Peyer's patch (tissue), 4 donors: ENCODE measurements at regions not wholly inside any gene's neighbourhood (a gene's known extent, or its start where the extent isn't known, plus 50 kb on each side); places are given as distances from the start of the nearest gene placed in this dataset.

Experiments
- DNase-seq, 3 donors: peaks; one replicate each; pipeline ENCODE4 v3.0.0-alpha.2; 2017 to 2019
- H3K27ac ChIP-seq, 4 donors: fragments of 200-600 bp; sonication (generic); one replicate each; pipeline ENCODE4 v1.5.1; 2016 to 2019
- H3K27me3 ChIP-seq, 2 donors: fragments of 200-600 bp; sonication (generic); one replicate each; pipeline ENCODE4 v1.5.1; 2019
- H3K36me3 ChIP-seq, 3 donors: fragments of 200-600 bp; sonication (generic); one replicate each; pipeline ENCODE4 v1.5.1; 2016 to 2019
- H3K4me1 ChIP-seq, 4 donors: fragments of 200-600 bp; sonication (generic); one replicate each; pipeline ENCODE4 v1.5.1; 2016 to 2019
- H3K4me3 ChIP-seq, 4 donors: fragments of 200-600 bp; sonication (generic); 1 replicate in 3 of 4; 2 replicates in 1 of 4; pipeline ENCODE4 v1.5.1; 2016 to 2019; ENCODE audit warnings: mild to moderate bottlenecking in 1 of 4
- H3K9me3 ChIP-seq, 4 donors: fragments of 200-600 bp; sonication (generic); one replicate each; pipeline ENCODE4 v1.5.1; 2016 to 2019; ENCODE audit warnings: mild to moderate bottlenecking in 1 of 4
- POLR2A ChIP-seq, 2 donors: fragments of 450-650 bp; IDR thresholded peaks; one replicate each; pipeline ENCODE4 v1.5.1; 2017; ENCODE audit warnings: antibody characterized with exemption in 2 of 2, mild to moderate bottlenecking in 2 of 2, moderate library complexity in 2 of 2
- TF ChIP-seq, protein P1 (sequence below), 6 experiments: fragments of 450-650 bp in 4 of 6; fragments of 200-600 bp in 2 of 6; sonication (generic) in 1 of 6; IDR thresholded peaks; one replicate each; pipeline ENCODE4 v1.5.1; 2017 to 2019; ENCODE audit warnings: antibody characterized with exemption in 6 of 6, mild to moderate bottlenecking in 3 of 6, moderate library complexity in 1 of 6

GRCh38 chr12:118747771-118748170, 233.6 kb upstream of the SRRM4 start:
- TF ChIP-seq, protein P1, sequence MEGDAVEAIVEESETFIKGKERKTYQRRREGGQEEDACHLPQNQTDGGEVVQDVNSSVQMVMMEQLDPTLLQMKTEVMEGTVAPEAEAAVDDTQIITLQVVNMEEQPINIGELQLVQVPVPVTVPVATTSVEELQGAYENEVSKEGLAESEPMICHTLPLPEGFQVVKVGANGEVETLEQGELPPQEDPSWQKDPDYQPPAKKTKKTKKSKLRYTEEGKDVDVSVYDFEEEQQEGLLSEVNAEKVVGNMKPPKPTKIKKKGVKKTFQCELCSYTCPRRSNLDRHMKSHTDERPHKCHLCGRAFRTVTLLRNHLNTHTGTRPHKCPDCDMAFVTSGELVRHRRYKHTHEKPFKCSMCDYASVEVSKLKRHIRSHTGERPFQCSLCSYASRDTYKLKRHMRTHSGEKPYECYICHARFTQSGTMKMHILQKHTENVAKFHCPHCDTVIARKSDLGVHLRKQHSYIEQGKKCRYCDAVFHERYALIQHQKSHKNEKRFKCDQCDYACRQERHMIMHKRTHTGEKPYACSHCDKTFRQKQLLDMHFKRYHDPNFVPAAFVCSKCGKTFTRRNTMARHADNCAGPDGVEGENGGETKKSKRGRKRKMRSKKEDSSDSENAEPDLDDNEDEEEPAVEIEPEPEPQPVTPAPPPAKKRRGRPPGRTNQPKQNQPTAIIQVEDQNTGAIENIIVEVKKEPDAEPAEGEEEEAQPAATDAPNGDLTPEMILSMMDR (IDR thresholded peaks at IDR 0.05) = no peak
- TF ChIP-seq POLR2A (IDR thresholded peaks at IDR 0.05) = no peak
- no peaks in the 10 kb centered on the region for H3K27me3 ChIP-seq

GRCh38 chr12:118748478-118749380, 232.6 kb upstream of the SRRM4 start:
- DNase-seq = no peak
- Histone ChIP-seq H3K9me3 (no peaks in the 10 kb centered on the region), H3K4me1 (no peaks in the 10 kb centered on the region), H3K4me3 (no peak overlapping the region), H3K36me3 (no peaks in the 10 kb centered on the region), H3K27ac (no peak overlapping the region), H3K27me3 (no peaks in the 10 kb centered on the region)
- TF ChIP-seq POLR2A (IDR thresholded peaks at IDR 0.05) = no peak
- TF ChIP-seq, protein P1 (IDR thresholded peaks at IDR 0.05) = no peak

More at GRCh38 chr12:118747771-118748170, 233.6 kb upstream of the SRRM4 start:
- Histone ChIP-seq H3K9me3 (no peaks in the 10 kb centered on the region), H3K27ac (no peak overlapping the region), H3K4me3 (no peak overlapping the region), H3K4me1 (no peaks in the 10 kb centered on the region), H3K36me3 (no peaks in the 10 kb centered on the region)
- DNase-seq = no peak

- no peak for DNase-seq
- H3K4me3 ChIP-seq = no peak overlapping the region
- no peaks in the 10 kb centered on the region for H3K27me3 ChIP-seq
- no peaks in the 10 kb centered on the region for H3K4me1 ChIP-seq
- TF ChIP-seq, protein P1 (IDR thresholded peaks at IDR 0.05) = no peak
- no peak for TF ChIP-seq POLR2A (IDR thresholded peaks at IDR 0.05)
- H3K9me3 ChIP-seq = no peaks in the 10 kb centered on the region
- H3K36me3 ChIP-seq = no peaks in the 10 kb centered on the region
- H3K27ac ChIP-seq = no peak overlapping the region
Measured at GRCh38 chr12:118749646-118750045, 231.7 kb upstream of the SRRM4 start.

DNA sequence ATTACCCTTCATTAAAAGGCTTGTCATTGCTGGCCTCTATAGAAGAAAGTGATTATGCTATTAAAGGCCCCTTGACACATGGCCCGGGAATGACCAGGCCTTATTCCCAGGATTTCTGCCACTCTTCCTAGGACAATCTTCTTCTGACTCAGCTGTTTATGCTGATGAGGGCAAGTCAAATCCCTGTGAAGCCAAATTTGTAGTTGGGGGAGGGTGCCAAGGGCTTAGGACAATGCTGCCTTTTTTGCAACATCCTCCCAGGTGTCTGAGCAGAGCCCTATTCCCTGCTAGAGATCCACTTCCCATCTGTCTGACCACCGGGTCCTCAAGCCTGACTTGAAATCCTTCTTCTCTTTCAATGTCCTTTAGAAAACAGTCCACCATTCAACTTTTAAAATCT, 230.7 kb upstream of the SRRM4 start:
- TF ChIP-seq, protein P1 (IDR thresholded peaks at IDR 0.05) = no peak
- no peak for TF ChIP-seq POLR2A (IDR thresholded peaks at IDR 0.05)
- H3K27me3 ChIP-seq = no peaks in the 10 kb centered on the region
- H3K9me3 ChIP-seq = no peaks in the 10 kb centered on the region
- H3K27ac ChIP-seq = no peak overlapping the region
- no peak overlapping the region for H3K4me3 ChIP-seq
- no peaks in the 10 kb centered on the region for H3K36me3 ChIP-seq
- DNase-seq = no peak
- H3K4me1 ChIP-seq = no peaks in the 10 kb centered on the region

DNA sequence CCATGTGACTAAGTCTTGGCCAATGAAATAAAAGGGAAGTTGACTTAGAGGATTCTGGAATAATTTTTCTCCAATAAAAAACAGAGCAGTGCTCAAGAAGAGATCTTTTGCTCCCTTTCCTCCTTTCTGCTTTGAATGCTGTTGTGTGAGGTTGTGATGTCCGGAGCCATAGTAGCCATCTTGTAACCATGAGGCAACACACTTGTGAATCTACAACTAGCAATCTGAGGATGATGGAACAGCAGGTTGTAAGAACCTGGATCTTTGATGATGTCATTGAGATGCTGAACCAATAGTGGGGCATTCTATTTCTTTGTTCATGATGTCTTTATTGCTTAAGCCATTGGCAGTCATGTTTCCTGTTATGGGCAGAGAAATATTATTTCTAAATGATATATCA, 230.0 kb upstream of the SRRM4 start:
- H3K27me3 ChIP-seq = no peaks in the 10 kb centered on the region
- no peak overlapping the region for H3K27ac ChIP-seq
- H3K4me3 ChIP-seq = no peak overlapping the region
- H3K36me3 ChIP-seq = no peaks in the 10 kb centered on the region
- H3K4me1 ChIP-seq = no peaks in the 10 kb centered on the region
- DNase-seq = no peak
- no peak for TF ChIP-seq POLR2A (IDR thresholded peaks at IDR 0.05)
- TF ChIP-seq, protein P1 (IDR thresholded peaks at IDR 0.05) = no peak
- H3K9me3 ChIP-seq = no peaks in the 10 kb centered on the region
